ENCODE measurements at regions not wholly inside any gene's neighbourhood (a gene's known extent, or its start where the extent isn't known, plus 50 kb on each side); places are given as distances from the start of the nearest gene placed in this dataset.
"Not testable (repeated sequence)": the region's sequence is repeated elsewhere in the genome, so short reads cannot be mapped to it uniquely, and the experiment has no call there.

DNA sequence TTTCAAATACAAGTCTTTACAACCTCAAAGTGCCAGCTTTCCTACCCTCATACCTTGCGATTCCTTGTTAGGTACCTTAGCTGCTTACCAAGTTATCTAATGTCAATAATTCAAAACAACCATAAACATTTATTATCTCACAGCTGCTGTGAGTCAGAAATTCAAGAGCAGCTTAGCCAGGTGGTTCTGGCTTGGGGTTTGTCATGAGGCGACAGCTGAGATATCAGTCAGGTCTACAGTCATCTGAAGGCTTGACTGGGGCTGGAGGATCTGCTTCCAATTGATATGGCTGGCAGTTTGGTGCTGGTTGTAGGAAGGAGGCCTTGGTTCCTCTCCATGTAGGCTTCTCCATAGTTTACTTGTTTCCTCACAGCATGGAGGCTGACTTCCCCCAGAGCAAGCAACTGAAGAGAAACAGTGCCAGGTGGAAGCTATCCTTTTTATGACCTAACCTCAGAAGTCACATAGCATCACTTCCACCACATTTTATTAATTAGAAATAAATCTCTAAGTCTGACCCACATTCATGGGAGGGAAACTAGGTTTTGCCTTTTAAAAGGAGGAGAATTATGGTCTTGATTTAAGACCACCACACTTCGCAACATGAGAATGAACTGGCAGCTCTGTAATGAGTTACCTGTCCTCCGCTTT is 103.3 kb upstream of the FGGY start:
- in situ Hi-C loops (cut with HindIII; ENCODE audit: low sequenced_read_pairs) = no loop called here

GRCh38 chr1:59194621-59195020 is 102.3 kb upstream of the FGGY start:
- in situ Hi-C loops (cut with HindIII; ENCODE audit: low sequenced_read_pairs) = no loop called here

DNA sequence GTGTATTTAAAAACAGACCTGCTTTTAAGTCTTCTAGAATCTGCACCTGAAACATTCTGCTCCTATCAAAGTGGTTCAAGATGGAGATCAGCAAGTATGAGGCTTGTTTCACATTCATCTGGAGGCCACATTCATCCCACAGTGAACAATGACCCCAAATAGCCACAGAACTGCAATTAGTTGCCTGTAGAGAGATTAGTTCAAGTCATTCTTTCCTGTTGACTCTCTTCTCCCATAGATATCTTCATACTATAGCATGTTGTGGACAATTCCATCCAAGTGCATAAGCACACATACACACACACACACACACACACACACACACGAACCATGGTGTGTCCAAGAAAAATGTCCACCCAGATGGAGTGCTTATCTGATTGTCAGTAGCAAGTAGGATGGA is 101.7 kb upstream of the FGGY start:
- in situ Hi-C loops (cut with HindIII; ENCODE audit: low sequenced_read_pairs) = no loop called here

GRCh38 chr1:59198564-59198963 is 98.3 kb upstream of the FGGY start:
- in situ Hi-C loops (cut with HindIII; ENCODE audit: low sequenced_read_pairs) = no loop called here

DNA sequence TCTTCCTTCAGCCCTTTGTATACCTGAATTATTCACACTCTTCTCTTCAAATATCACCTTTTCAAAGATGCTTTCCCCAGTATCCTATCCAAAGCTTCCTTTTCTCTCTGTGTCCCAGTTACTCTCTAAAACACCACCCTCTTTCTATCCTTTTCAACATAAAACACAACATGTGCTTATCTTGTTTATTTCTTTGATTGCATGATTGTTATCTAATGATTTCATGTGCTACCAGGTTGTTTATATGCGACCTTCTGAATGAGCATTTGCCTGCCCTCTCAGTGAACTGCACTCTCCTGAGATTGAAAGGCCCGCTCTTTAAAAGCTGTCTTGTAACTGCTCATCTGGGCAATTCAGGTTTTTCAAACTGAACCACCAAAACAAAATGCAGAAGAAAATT is 97.7 kb upstream of the FGGY start:
- in situ Hi-C loops (cut with HindIII; ENCODE audit: low sequenced_read_pairs) = no loop called here

DNA sequence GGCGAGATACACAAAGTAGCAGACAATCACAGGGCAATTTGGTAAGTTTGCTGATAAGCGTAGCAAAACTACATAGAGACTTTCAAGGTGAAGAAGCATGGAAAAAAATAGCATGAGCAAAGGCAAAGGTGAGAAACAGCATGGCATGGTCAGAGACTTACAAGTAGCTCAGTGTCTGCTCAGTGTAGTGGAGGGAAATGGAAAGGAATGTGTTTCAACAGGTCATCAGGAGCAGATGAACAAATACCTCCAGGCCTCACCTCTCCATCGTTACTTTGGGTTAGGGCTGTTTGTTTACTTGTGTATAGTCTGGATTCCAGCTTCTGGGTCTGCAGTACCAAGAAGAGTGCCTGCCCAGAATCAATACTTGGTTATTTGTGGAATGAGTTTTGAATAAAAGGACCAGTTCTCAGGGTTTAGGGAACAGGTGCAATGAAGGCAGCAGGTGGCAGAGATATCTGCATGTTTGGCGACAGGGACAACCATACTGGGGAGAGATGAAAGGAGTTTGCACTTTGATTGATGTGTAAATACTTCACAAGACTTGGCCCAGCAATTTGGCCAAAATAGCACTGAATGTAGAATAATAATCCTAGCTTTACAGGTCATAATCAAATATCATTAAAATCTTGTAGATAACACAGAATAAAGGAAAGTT is 97.0 kb upstream of the FGGY start:
- in situ Hi-C loops (cut with HindIII; ENCODE audit: low sequenced_read_pairs) = no loop called here

DNA sequence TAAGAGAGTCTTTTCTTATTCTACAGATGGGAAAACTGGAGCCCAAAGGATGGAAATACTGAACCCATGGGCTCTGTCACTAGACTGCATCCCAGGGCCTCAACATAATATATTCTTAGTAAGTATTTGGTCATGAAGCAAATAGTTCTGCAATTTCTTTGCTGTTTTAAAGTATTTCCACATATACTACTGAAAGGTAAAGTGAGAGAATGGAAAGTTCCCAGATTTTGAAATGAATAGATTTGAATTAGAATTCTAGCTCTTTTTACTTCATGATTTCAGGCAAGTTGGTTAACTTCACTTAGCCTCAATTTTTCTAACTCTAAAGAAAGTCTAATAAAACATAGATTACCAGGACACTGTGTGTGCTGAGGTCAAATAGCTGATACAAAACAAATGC is 95.6 kb upstream of the FGGY start:
- in situ Hi-C loops (cut with HindIII; ENCODE audit: low sequenced_read_pairs) = no loop called here

DNA sequence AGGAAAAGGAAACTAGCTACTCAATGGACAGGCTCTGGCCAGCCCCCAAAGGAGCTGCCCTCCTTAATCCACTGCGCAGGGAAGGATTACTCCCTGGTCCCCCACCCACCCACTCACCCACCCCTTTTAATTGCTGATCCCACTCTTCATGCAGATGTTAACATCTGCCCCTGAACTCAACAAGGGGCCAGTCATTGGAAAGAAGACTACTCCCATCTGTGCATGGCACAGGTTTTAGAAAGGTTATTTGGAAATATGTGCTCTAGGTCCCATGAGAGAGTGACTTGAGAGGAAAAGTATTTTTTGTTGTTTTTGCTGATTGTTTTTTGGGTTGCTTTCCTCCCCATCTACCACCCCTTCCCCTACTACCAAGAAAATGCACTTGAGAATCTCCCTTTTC is 94.4 kb upstream of the FGGY start:
- in situ Hi-C loops (cut with HindIII; ENCODE audit: low sequenced_read_pairs) = no loop called here

GRCh38 chr1:59204001-59204400 is 92.9 kb upstream of the FGGY start:
- in situ Hi-C loops (cut with HindIII; ENCODE audit: low sequenced_read_pairs) = no loop called here

- in situ Hi-C loops (cut with HindIII; ENCODE audit: low sequenced_read_pairs) = not testable (repeated sequence)
Measured at GRCh38 chr1:59206616-59207015, 90.3 kb upstream of the FGGY start.

- in situ Hi-C loops (cut with HindIII; ENCODE audit: low sequenced_read_pairs) = not testable (repeated sequence)
Measured at GRCh38 chr1:59210430-59210829, 86.5 kb upstream of the FGGY start.

DNA sequence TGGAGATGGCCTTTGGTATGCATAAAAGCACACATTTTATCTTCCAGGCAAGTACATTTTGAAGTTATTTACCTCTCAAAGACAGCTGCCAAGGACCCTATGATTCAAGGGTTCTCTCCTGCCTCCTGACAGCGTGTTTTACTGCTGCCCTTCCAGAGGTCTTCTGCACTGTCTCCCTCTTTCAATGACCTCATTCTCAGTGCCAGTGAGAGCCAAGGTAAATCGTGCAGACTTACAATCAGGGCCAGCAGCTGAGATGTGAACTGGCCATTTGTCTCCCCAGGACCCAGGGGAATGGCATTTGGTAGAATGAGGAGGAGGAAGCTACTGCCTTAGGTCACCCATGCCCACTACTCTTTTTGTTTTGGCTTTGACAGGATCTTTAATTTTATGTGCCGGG is 84.2 kb upstream of the FGGY start:
- in situ Hi-C loops (cut with HindIII; ENCODE audit: low sequenced_read_pairs) = no loop called here

DNA sequence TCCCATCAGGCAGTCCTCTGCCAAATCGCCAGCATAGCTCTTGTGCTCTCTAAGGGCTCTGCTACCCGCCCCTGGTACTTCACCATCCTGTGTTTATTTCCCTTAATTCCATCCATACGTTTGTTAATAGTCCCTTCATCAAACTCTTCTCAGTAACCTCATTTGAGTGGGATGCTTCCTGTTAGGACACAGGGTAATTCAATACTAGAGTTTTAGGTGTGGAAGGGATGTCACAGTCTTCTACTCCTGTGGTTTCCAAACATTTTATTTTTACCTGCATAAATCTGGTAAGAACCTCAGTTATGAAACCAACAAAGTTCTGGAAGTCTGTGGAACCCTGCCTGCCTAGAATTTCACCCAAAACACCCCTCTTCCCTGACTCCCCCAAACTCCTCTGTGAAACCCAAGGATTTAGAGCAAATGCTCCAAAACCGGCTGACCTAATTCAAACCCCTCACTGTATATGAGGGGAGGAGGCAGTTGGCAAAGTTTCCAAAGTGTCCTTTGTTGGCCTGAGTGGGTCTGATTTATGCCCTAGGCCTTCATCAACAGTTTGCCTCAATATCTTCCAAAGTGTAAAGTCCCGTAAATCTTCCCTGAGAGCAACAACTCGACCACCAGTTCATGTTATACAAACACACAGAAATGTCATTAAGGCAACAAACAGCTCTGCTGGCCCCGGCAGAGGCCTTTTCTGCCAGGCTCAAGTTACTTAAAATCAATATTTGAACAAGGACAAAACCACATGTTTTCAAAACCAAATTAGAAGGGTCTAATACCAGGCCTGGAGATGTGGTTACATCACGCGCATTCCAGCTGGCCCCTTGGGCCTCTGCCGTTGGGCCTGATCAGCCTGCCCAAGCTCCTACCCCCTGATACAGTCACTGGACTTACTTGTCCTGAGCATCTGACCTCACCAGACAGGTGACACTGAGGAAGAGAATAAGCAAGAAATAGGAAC is 82.4 kb upstream of the FGGY start:
- in situ Hi-C loops (cut with HindIII; ENCODE audit: low sequenced_read_pairs) = no loop called here

GRCh38 chr1:59215766-59216291 is 81.1 kb upstream of the FGGY start:
- in situ Hi-C loops (cut with HindIII; ENCODE audit: low sequenced_read_pairs) = no loop called here

- in situ Hi-C loops (cut with HindIII; ENCODE audit: low sequenced_read_pairs) = not testable (repeated sequence)
Measured at GRCh38 chr1:59217439-59217838, 79.5 kb upstream of the FGGY start.

DNA sequence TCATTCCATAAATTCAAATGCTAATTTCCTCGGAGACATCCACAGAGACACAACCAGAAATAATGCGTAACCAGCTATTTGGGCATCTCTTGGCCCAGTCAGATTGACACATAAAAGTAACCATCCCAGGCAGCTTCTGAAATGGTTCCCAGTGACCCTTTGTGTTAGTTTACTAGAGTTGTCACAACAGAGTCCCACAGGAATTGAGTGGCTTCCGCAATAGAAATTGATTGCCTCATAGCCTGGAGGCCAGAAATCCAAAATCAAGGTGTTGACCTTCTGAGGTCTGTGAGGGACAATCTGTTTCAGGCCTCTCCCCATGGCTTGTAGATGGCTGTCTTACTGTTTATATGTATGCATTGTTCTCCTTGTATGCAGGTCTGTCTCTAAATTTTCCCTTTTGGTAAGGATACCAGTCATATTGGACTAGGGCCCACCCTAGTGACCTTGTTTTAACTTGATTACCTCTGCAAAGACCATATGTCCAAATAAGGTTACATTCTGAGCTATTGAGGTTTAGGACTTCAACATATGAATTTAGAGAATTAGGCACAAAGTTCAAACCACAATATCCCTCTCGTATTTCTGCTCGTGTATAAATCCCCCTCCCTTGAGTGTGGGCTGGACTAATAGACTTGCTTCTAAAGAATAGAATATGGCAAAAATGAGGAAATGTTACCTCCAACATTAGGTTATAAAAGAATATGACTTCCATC is 78.2 kb upstream of the FGGY start:
- in situ Hi-C loops (cut with HindIII; ENCODE audit: low sequenced_read_pairs) = no loop called here

DNA sequence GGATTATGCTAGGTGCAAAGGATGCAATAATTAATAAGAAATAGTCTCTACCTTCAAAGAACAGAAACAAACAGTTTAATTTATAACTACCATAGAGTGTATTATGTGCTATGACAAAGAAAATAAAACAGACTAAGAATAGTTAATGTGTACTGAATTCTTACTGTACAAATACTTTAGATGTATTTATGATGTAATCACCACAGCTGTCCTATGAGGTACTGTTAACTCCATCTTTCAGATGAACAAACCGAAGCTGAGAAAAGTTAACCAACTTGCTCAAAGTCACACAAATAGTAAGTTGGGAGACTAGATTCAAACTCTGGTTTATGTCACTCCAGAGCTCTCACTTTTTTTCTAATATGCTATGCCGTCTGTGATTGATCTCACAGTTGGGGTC is 77.0 kb upstream of the FGGY start:
- in situ Hi-C loops (cut with HindIII; ENCODE audit: low sequenced_read_pairs) = no loop called here

- in situ Hi-C loops (cut with HindIII; ENCODE audit: low sequenced_read_pairs) = no loop called here
Measured at GRCh38 chr1:59220356-59220755, 76.5 kb upstream of the FGGY start.

DNA sequence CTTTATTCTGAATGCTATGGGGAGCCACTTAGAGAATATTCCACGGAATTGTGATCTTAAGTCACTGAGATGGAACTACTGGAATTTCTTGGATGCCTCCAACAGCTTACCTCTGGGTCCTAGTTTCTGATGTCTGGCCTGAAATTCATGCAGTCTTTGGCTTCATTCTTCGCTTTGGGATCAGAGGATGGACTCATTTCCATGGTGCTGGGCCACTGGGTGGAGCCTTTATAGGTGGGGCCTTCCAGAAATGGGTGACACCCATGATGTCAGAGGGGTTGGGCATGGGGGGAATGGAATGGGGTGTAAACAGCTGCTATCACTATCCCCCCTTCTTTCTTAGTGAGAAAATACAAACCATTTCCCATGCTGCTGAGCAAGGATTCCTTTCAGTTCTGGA is 73.7 kb upstream of the FGGY start:
- in situ Hi-C loops (cut with HindIII; ENCODE audit: low sequenced_read_pairs) = no loop called here

- in situ Hi-C loops (cut with HindIII; ENCODE audit: low sequenced_read_pairs) = no loop called here
Measured at GRCh38 chr1:59223989-59224634, 72.8 kb upstream of the FGGY start.

All from DLD1 (cell line).